ENCODE measurements at regions not wholly inside any gene's neighbourhood (a gene's known extent, or its start where the extent isn't known, plus 50 kb on each side); places are given as distances from the start of the nearest gene placed in this dataset.

DNA sequence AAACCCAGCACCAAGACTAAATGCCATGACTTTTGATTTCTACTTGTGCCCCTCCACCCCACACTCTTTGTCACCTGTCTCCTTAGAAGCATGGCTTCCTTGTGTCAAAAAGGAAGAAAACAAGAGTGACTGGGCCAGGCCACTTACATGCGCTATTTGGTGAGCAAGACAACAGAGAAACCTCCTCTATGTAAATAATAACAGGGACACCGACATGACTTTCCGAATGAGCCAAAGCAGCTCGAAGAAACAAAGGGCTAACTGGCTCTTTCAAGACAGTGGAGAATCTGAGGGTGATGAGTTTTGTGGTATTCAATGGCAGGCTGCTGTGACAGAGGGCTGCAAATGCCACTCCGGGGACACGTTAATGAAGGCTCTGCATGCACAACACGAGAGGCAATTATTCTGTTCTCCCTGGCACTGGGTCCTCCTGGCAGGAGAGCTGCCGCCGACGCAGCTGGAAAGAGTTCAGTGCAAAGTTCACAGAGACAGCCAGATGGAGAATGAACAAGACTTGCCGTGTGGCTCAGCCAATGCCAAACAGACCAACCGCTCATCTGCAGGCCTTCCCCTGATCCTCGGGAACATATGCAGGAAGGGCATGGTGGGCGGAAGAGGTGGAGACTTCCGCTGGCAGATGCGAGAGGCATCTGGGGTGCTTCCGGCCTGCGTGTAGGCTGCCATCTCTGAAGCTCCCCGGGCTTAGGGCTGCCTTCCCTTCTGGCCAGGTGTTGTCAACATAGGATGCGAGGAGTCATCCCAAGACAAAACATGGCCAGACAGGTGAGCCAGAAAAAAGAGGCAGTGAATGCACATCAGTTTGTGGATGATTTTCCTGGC lies 59.1 kb upstream of the SMNDC1 start:
- TF ChIP-seq, protein P1, sequence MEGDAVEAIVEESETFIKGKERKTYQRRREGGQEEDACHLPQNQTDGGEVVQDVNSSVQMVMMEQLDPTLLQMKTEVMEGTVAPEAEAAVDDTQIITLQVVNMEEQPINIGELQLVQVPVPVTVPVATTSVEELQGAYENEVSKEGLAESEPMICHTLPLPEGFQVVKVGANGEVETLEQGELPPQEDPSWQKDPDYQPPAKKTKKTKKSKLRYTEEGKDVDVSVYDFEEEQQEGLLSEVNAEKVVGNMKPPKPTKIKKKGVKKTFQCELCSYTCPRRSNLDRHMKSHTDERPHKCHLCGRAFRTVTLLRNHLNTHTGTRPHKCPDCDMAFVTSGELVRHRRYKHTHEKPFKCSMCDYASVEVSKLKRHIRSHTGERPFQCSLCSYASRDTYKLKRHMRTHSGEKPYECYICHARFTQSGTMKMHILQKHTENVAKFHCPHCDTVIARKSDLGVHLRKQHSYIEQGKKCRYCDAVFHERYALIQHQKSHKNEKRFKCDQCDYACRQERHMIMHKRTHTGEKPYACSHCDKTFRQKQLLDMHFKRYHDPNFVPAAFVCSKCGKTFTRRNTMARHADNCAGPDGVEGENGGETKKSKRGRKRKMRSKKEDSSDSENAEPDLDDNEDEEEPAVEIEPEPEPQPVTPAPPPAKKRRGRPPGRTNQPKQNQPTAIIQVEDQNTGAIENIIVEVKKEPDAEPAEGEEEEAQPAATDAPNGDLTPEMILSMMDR (IDR thresholded peaks at IDR 0.05): no peak
- TF ChIP-seq EZH2 (IDR thresholded peaks at IDR 0.05; ENCODE audit: borderline replicate concordance, insufficient read depth, low read depth, low read length, poor library complexity, severe bottlenecking): no peak

All from B cell (primary cell).